GM12873 (cell line): ENCODE measurements at regions not wholly inside any gene's neighbourhood (a gene's known extent, or its start where the extent isn't known, plus 50 kb on each side); places are given as distances from the start of the nearest gene placed in this dataset.

ENCODE experiments used
- TF ChIP-seq, protein P1 (sequence below): IDR thresholded peaks from 2 replicates; pipeline ENCODE4 v1.5.1; 2012; ENCODE audit warnings: low read depth, mild to moderate bottlenecking, moderate library complexity, low read length, control low read depth; ENCODE audit not compliant: insufficient read depth; ENCODE audit errors: missing control alignments

DNA sequence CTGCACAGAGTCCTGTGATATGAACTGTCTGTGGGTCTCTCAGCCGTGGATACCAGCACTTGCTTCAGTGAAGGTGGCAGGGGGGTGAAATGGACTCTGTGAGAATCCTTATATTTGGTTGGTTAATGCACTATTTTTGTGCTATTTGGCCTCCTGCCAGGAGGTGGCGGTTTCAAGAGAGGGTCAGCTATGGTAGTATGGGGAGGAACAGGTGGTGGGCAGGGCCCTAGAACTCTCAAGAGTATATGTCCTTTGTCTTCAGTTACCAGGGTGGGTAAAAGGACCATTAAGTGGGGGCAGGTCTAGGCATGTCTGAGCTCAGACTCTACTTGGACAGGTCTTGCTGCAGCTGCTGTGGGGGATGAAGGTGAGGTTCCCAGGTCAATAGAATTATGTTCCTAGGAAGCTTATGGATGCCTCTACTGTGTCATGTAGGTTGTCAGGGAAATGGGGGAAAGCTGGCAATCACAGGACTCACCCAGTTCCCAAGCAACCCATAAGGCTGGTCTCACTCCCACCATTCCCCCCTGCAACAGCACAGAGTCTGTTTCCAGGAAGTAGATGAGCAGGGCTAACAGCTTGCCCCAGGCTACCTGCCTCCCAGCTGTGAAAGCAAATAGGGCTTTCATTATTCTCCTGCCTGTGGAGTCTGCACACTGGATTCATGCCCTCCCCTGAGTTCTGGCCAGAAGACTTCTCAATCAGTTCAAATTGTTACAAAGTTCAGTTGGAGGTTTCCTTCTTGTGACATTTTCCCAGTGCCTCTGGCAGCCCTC lies 56.8 kb upstream of the PHIP start:
- TF ChIP-seq, protein P1, sequence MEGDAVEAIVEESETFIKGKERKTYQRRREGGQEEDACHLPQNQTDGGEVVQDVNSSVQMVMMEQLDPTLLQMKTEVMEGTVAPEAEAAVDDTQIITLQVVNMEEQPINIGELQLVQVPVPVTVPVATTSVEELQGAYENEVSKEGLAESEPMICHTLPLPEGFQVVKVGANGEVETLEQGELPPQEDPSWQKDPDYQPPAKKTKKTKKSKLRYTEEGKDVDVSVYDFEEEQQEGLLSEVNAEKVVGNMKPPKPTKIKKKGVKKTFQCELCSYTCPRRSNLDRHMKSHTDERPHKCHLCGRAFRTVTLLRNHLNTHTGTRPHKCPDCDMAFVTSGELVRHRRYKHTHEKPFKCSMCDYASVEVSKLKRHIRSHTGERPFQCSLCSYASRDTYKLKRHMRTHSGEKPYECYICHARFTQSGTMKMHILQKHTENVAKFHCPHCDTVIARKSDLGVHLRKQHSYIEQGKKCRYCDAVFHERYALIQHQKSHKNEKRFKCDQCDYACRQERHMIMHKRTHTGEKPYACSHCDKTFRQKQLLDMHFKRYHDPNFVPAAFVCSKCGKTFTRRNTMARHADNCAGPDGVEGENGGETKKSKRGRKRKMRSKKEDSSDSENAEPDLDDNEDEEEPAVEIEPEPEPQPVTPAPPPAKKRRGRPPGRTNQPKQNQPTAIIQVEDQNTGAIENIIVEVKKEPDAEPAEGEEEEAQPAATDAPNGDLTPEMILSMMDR, result peak; percentile 1

DNA sequence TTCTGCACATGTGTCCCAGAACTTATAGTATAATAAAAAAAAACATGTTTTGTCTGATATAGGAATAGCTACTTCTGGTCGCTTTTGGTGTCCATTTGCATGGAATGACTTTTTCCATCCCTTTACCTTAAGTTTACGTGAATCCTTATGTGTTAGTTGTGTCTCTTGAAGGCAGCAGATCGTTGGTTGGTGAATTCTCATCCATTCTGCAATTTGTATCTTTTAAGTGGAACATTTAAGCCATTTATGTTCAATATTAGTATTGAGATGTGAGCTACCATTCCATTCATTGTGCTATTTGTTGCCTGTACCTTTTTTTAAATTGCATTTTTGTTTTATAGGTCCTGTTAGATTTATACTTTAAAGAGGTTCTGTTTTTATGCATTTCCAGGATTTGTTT lies 55.1 kb upstream of the PHIP start:
- TF ChIP-seq, protein P1, result no peak
